Breast epithelium (tissue), 4 donors: ENCODE measurements at regions not wholly inside any gene's neighbourhood (a gene's known extent, or its start where the extent isn't known, plus 50 kb on each side); places are given as distances from the start of the nearest gene placed in this dataset.
A peak's percentile ranks its signal among the peaks of the same experiment; 100 is the strongest.

Experiments
- DNase-seq, 2 donors: peaks; one replicate each; pipeline ENCODE4 v3.0.0-alpha.2; 2019; ENCODE audit warnings: low spot score in 2 of 2
- H3K27ac ChIP-seq, 2 donors: fragments of 200-600 bp; sonication (generic) in 1 of 2; one replicate each; pipeline ENCODE4 v1.5.1; 2016 to 2019; ENCODE audit warnings: mild to moderate bottlenecking in 1 of 2
- H3K27me3 ChIP-seq, 2 donors: fragments of 200-600 bp; sonication (generic) in 1 of 2; one replicate each; pipeline versions ENCODE4 v1.5.1 to v1.6.0; 2017 to 2019; ENCODE audit warnings: control low read depth in 1 of 2, mild to moderate bottlenecking in 1 of 2
- H3K36me3 ChIP-seq: fragments of 200-600 bp; one replicate; pipeline ENCODE4 v1.5.1; 2019
- H3K4me1 ChIP-seq, 2 donors: fragments of 200-600 bp; sonication (generic); one replicate each; pipeline ENCODE4 v1.5.1; 2016 to 2019; ENCODE audit warnings: control low read depth in 1 of 2
- H3K4me3 ChIP-seq, 3 donors: fragments of 200-600 bp; sonication (generic); 1 replicate in 2 of 3; 2 replicates in 1 of 3; pipeline ENCODE4 v1.5.1; 2016 to 2019; ENCODE audit warnings: mild to moderate bottlenecking in 3 of 3, moderate library complexity in 2 of 3
- H3K9me3 ChIP-seq, 2 donors: fragments of 200-600 bp; sonication (generic) in 1 of 2; one replicate each; pipeline ENCODE4 v1.5.1; 2016 to 2019; ENCODE audit warnings: control low read depth in 1 of 2
- POLR2A ChIP-seq: fragments of 450-650 bp; IDR thresholded peaks from one replicate; pipeline ENCODE4 v1.6.1; 2016; ENCODE audit warnings: antibody characterized with exemption, mild to moderate bottlenecking, moderate library complexity
- POLR2AphosphoS5 ChIP-seq, 3 donors: sonication (generic); formaldehyde crosslinking; IDR thresholded peaks; one replicate each; pipeline ENCODE4 v1.6.1; 2017; ENCODE audit warnings: antibody characterized with exemption in 3 of 3
- intact Hi-C: fragments of 100-400 bp; cut with DNase I; formaldehyde crosslinking; loops from one replicate; pipeline ENCODE4 v1.15.1; 2023; ENCODE audit warnings: low total_unique reads
- TF ChIP-seq, protein P1 (sequence below), 3 donors: fragments of 450-650 bp; IDR thresholded peaks; one replicate each; pipeline ENCODE4 v1.5.1; 2016 to 2017; ENCODE audit warnings: antibody characterized with exemption in 3 of 3, mild to moderate bottlenecking in 3 of 3, moderate library complexity in 3 of 3

DNA sequence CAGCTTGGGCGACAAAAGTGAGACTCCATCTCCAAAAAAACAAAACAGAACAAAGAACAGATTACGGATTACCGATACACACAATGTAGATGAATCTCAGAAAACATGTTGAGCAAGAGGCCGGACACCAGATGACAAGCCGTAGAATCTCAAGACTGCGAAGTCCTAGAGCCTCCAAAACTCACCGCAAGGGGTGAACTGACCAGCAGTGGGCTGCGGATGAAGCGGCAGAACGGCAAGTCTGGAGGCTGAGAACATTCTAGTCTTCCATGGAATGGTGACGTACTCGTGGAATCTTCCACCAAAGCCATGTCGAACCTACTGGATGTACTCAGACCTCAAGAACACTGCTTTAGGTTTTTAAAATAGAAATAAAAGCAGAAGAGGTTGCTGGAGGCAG, 198.8 kb downstream of the NDUFA10 start:
- Histone ChIP-seq H3K27me3 (peaks cover 0 to 21% of the 10 kb centered on the region in 2 donors), H3K27ac (no peak overlapping the region), H3K4me1 (no peaks in the 10 kb centered on the region), H3K9me3 (no peaks in the 10 kb centered on the region), H3K4me3 (no peak overlapping the region), H3K36me3 (no peaks in the 10 kb centered on the region)
- intact Hi-C loops: no loop called here
- TF ChIP-seq POLR2AphosphoS5 (IDR thresholded peaks at IDR 0.05) (no peak), POLR2A (no peak)
- TF ChIP-seq, protein P1, sequence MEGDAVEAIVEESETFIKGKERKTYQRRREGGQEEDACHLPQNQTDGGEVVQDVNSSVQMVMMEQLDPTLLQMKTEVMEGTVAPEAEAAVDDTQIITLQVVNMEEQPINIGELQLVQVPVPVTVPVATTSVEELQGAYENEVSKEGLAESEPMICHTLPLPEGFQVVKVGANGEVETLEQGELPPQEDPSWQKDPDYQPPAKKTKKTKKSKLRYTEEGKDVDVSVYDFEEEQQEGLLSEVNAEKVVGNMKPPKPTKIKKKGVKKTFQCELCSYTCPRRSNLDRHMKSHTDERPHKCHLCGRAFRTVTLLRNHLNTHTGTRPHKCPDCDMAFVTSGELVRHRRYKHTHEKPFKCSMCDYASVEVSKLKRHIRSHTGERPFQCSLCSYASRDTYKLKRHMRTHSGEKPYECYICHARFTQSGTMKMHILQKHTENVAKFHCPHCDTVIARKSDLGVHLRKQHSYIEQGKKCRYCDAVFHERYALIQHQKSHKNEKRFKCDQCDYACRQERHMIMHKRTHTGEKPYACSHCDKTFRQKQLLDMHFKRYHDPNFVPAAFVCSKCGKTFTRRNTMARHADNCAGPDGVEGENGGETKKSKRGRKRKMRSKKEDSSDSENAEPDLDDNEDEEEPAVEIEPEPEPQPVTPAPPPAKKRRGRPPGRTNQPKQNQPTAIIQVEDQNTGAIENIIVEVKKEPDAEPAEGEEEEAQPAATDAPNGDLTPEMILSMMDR (IDR thresholded peaks at IDR 0.05): no peak
- DNase-seq: peak; percentile 5 to 31

DNA sequence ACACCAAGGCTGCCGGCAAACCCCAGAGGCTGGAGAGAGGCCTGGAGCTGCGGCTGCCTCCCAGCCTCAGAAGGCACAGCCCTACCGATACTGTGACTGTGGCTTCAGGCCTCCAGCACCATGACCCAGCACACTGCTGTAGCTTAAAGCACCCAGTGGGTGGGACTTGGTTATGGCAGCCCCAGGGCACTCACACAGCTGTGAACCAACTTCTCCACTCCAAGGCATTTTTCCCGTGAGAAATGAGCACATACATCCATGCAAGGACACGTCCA, 199.5 kb downstream of the NDUFA10 start:
- Histone ChIP-seq H3K36me3 (no peaks in the 10 kb centered on the region), H3K4me3 (no peak overlapping the region), H3K27ac (no peak overlapping the region), H3K4me1 (no peaks in the 10 kb centered on the region), H3K9me3 (no peaks in the 10 kb centered on the region), H3K27me3 (peaks cover 0 to 21% of the 10 kb centered on the region in 2 donors)
- intact Hi-C loops: no loop called here
- DNase-seq: peak in 1 of 2 donors; percentile 9
- TF ChIP-seq POLR2AphosphoS5 (IDR thresholded peaks at IDR 0.05) (no peak), POLR2A (no peak)
- TF ChIP-seq, protein P1 (IDR thresholded peaks at IDR 0.05): no peak

DNA sequence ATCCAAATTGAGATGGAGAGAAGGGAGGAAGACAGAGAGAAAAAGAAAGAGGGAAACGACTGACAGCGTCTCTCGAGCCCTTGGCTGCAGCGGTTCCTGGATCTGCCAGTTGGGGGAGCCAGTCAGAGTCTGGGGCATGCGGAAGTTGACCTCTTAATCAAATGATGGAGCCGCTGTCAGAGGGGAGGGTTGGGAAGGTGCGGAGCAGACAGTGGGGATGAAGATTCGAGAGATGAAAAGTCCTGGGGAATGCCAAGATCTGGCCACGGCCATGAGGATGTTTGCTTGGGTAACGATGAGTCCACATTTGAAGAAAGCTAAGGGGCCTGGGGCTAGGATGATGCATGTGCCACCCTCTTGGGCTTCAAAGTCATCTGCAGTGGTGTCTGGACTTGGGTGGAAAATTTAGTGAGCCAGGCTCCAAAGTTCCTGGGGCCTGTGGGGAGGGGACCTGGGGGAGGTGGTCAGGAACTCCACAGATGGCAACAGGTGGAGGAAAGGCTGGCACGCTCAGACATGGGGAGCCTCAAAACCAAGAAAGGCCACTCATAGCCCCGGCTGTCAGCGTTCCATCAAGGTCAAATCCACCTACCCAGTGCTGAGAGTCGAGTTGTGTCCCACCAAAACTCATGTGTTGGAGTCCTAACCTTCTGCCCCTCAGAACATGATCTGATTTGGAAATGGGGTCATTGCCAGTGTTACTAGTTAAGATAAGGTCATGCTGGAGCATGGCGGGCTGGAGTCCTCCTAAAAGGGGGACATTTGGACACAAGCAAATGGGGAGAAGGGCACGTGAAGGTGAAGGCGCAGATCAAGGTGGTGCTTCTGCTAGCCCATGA, 200.1 kb downstream of the NDUFA10 start:
- TF ChIP-seq POLR2A: no peak
- TF ChIP-seq, protein P1 (IDR thresholded peaks at IDR 0.05): no peak
- no peak for TF ChIP-seq POLR2AphosphoS5 (IDR thresholded peaks at IDR 0.05)
- Histone ChIP-seq H3K27me3 (peaks cover 0 to 26% of the 10 kb centered on the region in 2 donors), H3K4me1 (no peaks in the 10 kb centered on the region), H3K4me3 (no peak overlapping the region), H3K9me3 (no peaks in the 10 kb centered on the region), H3K36me3 (no peaks in the 10 kb centered on the region), H3K27ac (no peak overlapping the region)
- intact Hi-C loops: no loop called here
- DNase-seq: peak in 1 of 2 donors; percentile 19

DNA sequence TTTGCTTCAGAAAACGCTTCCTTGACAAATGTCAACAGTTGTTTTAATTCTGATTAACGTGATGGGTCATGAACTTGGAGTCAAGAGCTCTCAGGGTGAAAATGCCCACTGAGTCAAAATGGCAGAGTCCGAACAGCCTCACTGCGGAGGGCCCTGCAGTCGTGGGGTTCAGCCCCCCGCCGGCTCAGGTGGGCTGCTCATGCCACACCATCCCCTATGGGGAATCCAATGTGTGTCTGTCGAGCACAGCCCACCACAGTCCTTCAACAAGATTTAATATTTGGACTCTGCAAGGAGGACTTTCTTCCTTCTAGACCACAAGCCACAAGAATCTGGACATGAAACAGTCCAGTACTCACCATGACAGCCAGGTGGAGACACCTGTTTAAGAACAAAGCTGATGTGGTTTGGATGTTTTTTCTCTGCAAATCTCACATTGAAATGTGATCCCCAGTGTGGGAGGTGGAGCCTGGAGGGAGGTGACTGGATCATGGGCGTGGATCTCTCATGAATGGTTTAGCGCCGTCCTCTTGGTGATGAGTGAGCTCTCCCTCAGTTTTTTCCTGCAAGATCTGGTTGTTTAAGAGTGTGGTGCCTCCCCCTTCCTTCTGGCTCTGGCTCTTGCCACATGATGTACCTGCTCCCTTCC, 201.0 kb downstream of the NDUFA10 start:
- Histone ChIP-seq H3K36me3 (no peaks in the 10 kb centered on the region), H3K27ac (no peak overlapping the region), H3K4me1 (no peaks in the 10 kb centered on the region), H3K4me3 (no peak overlapping the region), H3K9me3 (no peaks in the 10 kb centered on the region), H3K27me3 (peaks cover 0 to 33% of the 10 kb centered on the region in 2 donors)
- intact Hi-C loops: no loop called here
- TF ChIP-seq, protein P1 (IDR thresholded peaks at IDR 0.05): peak in 2 of 3 donors; percentile 48 to 61
- TF ChIP-seq POLR2A: no peak
- DNase-seq: peak; percentile 53

DNA sequence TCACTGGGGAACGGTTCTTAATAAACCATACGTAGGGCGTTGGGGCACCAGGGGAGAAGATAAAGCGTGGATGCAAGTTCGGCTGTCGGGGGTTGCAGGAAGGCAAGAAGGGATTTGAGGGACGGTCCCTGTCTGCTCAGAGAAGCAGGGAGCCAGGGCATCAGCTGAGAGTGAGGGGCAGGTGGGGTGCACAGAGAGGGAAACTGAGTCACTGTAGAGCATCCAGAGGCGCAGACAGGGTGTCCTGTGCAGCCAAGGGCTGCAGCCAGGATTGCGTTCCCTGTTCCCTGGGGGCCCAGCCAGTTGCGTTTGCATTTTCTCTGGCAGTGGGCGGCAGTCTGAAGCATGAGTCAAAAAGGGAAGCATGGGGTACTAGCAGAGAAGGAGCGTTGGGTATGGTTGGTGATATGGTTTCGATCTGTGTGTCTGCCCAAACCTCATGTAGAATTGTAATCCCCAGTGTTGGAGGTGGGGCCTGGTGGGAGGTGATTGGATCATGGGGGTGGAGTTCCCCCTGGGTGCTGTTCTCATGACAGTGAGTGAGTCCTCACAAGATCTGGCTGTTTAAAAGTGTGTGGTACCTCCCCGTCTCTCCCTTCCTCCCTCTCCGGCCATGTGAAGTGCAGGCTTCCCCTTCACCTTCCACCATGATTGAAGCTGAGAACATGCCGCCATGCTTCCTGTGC, 202.9 kb downstream of the NDUFA10 start:
- Histone ChIP-seq H3K9me3 (no peaks in the 10 kb centered on the region), H3K36me3 (no peaks in the 10 kb centered on the region), H3K27ac (no peak overlapping the region), H3K4me1 (no peaks in the 10 kb centered on the region), H3K27me3 (peaks cover 0 to 22% of the 10 kb centered on the region in 2 donors), H3K4me3 (no peak overlapping the region)
- DNase-seq: peak in 1 of 2 donors; percentile 35
- intact Hi-C loops: no loop called here
- TF ChIP-seq, protein P1 (IDR thresholded peaks at IDR 0.05): no peak
- TF ChIP-seq POLR2AphosphoS5 (IDR thresholded peaks at IDR 0.05): no peak
- TF ChIP-seq POLR2A: no peak
